CD14-positive monocyte (primary cell): ENCODE measurements at regions not wholly inside any gene's neighbourhood (a gene's known extent, or its start where the extent isn't known, plus 50 kb on each side); places are given as distances from the start of the nearest gene placed in this dataset.

Experiments used
- DNase-seq, 3 donors: peaks; one replicate each; pipeline ENCODE4 v3.0.0-alpha.2; 2011 to 2022
- H2AFZ ChIP-seq: 2 replicates; pipeline ENCODE4 v1.6.0; 2012; ENCODE audit warnings: mild to moderate bottlenecking, low read depth, low read length, inconsistent platforms; ENCODE audit not compliant: insufficient read depth, poor library complexity, severe bottlenecking
- H3K27ac ChIP-seq, 2 donors: 1 replicate in 1 of 2; 2 replicates in 1 of 2; pipeline ENCODE4 v1.5.1; 2012 to 2013; ENCODE audit warnings: low read length in 2 of 2, control low read depth in 1 of 2, inconsistent platforms in 1 of 2, low read depth in 1 of 2, mild to moderate bottlenecking in 1 of 2
- H3K27me3 ChIP-seq, 2 donors: one replicate each; pipeline versions ENCODE4 v1.6.0 to v1.6.1; 2011 to 2013; ENCODE audit warnings: low read length in 2 of 2; ENCODE audit not compliant: control insufficient read depth in 2 of 2, insufficient read depth in 2 of 2
- H3K36me3 ChIP-seq, 2 donors: replicated peaks in 1 of 2; 1 replicate in 1 of 2; 2 replicates in 1 of 2; pipeline versions ENCODE4 v1.5.1 to v1.6.1; 2012 to 2013; ENCODE audit warnings: low read length in 2 of 2, control low read depth in 1 of 2, inconsistent platforms in 1 of 2, mild to moderate bottlenecking in 1 of 2; ENCODE audit not compliant: insufficient read depth in 2 of 2, control insufficient read depth in 1 of 2
- H3K4me1 ChIP-seq, 2 donors: 1 replicate in 1 of 2; 2 replicates in 1 of 2; pipeline versions ENCODE4 v1.5.1 to v1.6.1; 2012 to 2013; ENCODE audit warnings: low read length in 2 of 2, control low read depth in 1 of 2, inconsistent platforms in 1 of 2, mild to moderate bottlenecking in 1 of 2, moderate library complexity in 1 of 2; ENCODE audit not compliant: insufficient read depth in 2 of 2, control insufficient read depth in 1 of 2
- H3K4me2 ChIP-seq: replicated peaks from 2 replicates; pipeline ENCODE3; 2012; ENCODE audit warnings: low read length, moderate library complexity, mild to moderate bottlenecking; ENCODE audit not compliant: poor library complexity, severe bottlenecking; ENCODE audit errors: extremely low read depth
- H3K4me3 ChIP-seq, 3 experiments: fragments of 200-600 bp in 1 of 3; sonication (generic) in 1 of 3; replicated peaks in 1 of 3; 1 replicate in 2 of 3; 2 replicates in 1 of 3; pipeline ENCODE4 v1.5.1; 2011 to 2013; ENCODE audit warnings: low read length in 3 of 3, mild to moderate bottlenecking in 3 of 3, control low read depth in 2 of 3, low read depth in 2 of 3, inconsistent platforms in 1 of 3, moderate library complexity in 1 of 3
- H3K79me2 ChIP-seq: 2 replicates; pipeline ENCODE4 v1.6.0; 2012; ENCODE audit warnings: mild to moderate bottlenecking, control low read depth, inconsistent platforms, low read length, moderate library complexity; ENCODE audit not compliant: insufficient read depth
- H3K9ac ChIP-seq: 2 replicates; pipeline ENCODE4 v1.6.0; 2017; ENCODE audit warnings: low read length, mild to moderate bottlenecking; ENCODE audit not compliant: insufficient read depth, poor library complexity, severe bottlenecking
- H3K9me3 ChIP-seq, 2 donors: replicated peaks in 1 of 2; 1 replicate in 1 of 2; 2 replicates in 1 of 2; pipeline versions ENCODE4 v1.5.1 to v1.6.1; 2012 to 2013; ENCODE audit warnings: low read length in 2 of 2, control low read depth in 1 of 2; ENCODE audit not compliant: control insufficient read depth in 1 of 2, insufficient read depth in 1 of 2
- H4K20me1 ChIP-seq: 2 replicates; pipeline ENCODE4 v1.6.0; 2012; ENCODE audit warnings: mild to moderate bottlenecking, low read length, control low read depth, moderate library complexity; ENCODE audit not compliant: insufficient read depth
- H3K27ac Mint-ChIP-seq, 7 donors: one replicate each; pipeline ENCODE4 v1.8.0; 2020; ENCODE audit warnings: mild to moderate bottlenecking in 7 of 7, mixed read lengths in 7 of 7, moderate library complexity in 6 of 7, inconsistent platforms in 2 of 7
- H3K27me3 Mint-ChIP-seq, 3 donors: one replicate each; pipeline ENCODE4 v1.8.0; 2021 to 2022; ENCODE audit warnings: low read depth in 3 of 3, mild to moderate bottlenecking in 3 of 3, mixed read lengths in 3 of 3, moderate library complexity in 3 of 3, inconsistent platforms in 1 of 3
- H3K36me3 Mint-ChIP-seq, 2 donors: one replicate each; pipeline ENCODE4 v1.8.0; 2020; ENCODE audit warnings: mixed read lengths in 2 of 2, inconsistent platforms in 1 of 2, mild to moderate bottlenecking in 1 of 2
- H3K4me1 Mint-ChIP-seq: one replicate; pipeline ENCODE4 v1.8.0; 2020; ENCODE audit warnings: mild to moderate bottlenecking, mixed read lengths
- H3K4me3 Mint-ChIP-seq, 2 donors: one replicate each; pipeline ENCODE4 v1.8.0; 2020; ENCODE audit warnings: mild to moderate bottlenecking in 2 of 2, mixed read lengths in 2 of 2, moderate library complexity in 1 of 2
- H3K9me3 Mint-ChIP-seq, 7 donors: one replicate each; pipeline ENCODE4 v1.8.0; 2020 to 2022; ENCODE audit warnings: mixed read lengths in 7 of 7, mild to moderate bottlenecking in 6 of 7, moderate library complexity in 6 of 7, inconsistent platforms in 2 of 7
- WGBS: methylation state at CpG from one replicate; pipeline ENCODE4 v1.1.5; 2013; ENCODE audit warnings: missing lambda C conversion rate; ENCODE audit not compliant: insufficient coverage; 5-methylcytosine and 5-hydroxymethylcytosine counted together
- intact Hi-C, 2 donors: fragments of 100-400 bp; cut with micrococcal nuclease; formaldehyde crosslinking; loops; one replicate each; pipeline versions ENCODE4 v1.15.0 to v1.15.1; 2023
- TF ChIP-seq, protein P1 (sequence below): fragments of 200-600 bp; IDR thresholded peaks from one replicate; pipeline ENCODE4 v1.8.0; 2022; ENCODE audit warnings: antibody characterized with exemption, mild to moderate bottlenecking

DNA sequence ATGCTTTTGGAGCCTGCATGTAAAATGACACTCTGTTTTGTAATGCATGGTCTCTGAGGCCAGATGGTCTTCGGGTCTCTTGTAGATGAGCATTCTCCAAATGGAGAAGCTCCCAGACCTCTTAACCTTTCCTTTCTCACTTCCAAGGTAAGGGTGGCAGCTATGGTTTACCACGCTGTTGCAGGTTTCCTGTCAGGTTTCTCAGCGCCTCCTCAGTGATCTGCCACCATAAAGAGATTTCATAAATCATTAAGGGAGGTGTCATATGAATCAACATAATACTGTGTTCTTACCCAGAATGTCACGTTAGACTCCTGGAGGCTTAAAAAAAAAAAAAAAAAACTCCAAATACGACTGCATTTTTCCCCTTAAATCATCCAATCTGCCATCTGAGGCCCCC lies 787.4 kb upstream of the EEF2KMT start:
- intact Hi-C loops = no loop called here
- no peaks in the 10 kb centered on the region for H3K79me2 ChIP-seq
- no peak overlapping the region for H3K4me3 Mint-ChIP-seq
- no peaks in the 10 kb centered on the region for H3K27me3 ChIP-seq
- TF ChIP-seq, protein P1, sequence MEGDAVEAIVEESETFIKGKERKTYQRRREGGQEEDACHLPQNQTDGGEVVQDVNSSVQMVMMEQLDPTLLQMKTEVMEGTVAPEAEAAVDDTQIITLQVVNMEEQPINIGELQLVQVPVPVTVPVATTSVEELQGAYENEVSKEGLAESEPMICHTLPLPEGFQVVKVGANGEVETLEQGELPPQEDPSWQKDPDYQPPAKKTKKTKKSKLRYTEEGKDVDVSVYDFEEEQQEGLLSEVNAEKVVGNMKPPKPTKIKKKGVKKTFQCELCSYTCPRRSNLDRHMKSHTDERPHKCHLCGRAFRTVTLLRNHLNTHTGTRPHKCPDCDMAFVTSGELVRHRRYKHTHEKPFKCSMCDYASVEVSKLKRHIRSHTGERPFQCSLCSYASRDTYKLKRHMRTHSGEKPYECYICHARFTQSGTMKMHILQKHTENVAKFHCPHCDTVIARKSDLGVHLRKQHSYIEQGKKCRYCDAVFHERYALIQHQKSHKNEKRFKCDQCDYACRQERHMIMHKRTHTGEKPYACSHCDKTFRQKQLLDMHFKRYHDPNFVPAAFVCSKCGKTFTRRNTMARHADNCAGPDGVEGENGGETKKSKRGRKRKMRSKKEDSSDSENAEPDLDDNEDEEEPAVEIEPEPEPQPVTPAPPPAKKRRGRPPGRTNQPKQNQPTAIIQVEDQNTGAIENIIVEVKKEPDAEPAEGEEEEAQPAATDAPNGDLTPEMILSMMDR = no peak
- no peak overlapping the region for H3K27ac Mint-ChIP-seq
- no peak overlapping the region for H3K4me3 ChIP-seq
- H3K4me2 ChIP-seq = no peak overlapping the region
- no peak overlapping the region for H3K27ac ChIP-seq
- peaks cover 0 to 13% (median 7%) of the 10 kb centered on the region in 7 donors for H3K9me3 Mint-ChIP-seq
- no peaks in the 10 kb centered on the region for H4K20me1 ChIP-seq
- H3K4me1 ChIP-seq = no peaks in the 10 kb centered on the region
- peaks cover 5 to 7% of the 10 kb centered on the region in 2 donors for H3K9me3 ChIP-seq
- no peaks in the 10 kb centered on the region for H3K36me3 Mint-ChIP-seq
- WGBS = no CpG with 5 or more reads among the region's 5 CpGs
- H3K27me3 Mint-ChIP-seq = peaks cover 0 to 2% (median 0%) of the 10 kb centered on the region in 3 donors
- no peak overlapping the region for H3K9ac ChIP-seq
- H2AFZ ChIP-seq = no peak overlapping the region
- DNase-seq = no peak
- no peaks in the 10 kb centered on the region for H3K36me3 ChIP-seq
- H3K4me1 Mint-ChIP-seq = no peaks in the 10 kb centered on the region

DNA sequence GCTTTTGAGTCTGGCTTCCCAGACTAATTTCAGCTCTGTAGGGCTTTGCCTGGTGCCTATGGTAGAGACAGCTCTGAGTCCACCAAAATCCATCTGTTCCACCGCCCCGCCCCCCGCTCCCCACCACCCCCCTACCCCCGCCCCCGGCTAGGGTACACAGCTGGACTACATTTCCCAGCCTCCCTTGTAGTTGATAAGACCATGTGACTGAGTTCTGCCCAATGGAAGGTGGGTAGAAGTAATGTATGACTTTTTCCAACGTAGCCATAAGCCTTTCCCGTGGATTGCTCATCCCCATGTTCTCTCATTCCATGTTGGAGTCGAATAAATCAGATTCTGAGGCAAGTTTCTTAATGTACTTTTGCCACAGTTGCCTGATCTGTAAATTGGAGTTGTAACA lies 786.7 kb upstream of the EEF2KMT start:
- no peaks in the 10 kb centered on the region for H3K79me2 ChIP-seq
- H3K4me1 ChIP-seq = no peaks in the 10 kb centered on the region
- no peak overlapping the region for H3K4me3 Mint-ChIP-seq
- 72% methylated on average over 2 of the region's 8 CpGs for WGBS
- DNase-seq = no peak
- peaks cover 0 to 13% (median 4%) of the 10 kb centered on the region in 7 donors for H3K9me3 Mint-ChIP-seq
- H3K36me3 Mint-ChIP-seq = no peaks in the 10 kb centered on the region
- peaks cover 4 to 5% of the 10 kb centered on the region in 2 donors for H3K9me3 ChIP-seq
- H3K4me2 ChIP-seq = no peak overlapping the region
- no peaks in the 10 kb centered on the region for H3K4me1 Mint-ChIP-seq
- no peak overlapping the region for H2AFZ ChIP-seq
- H3K36me3 ChIP-seq = no peaks in the 10 kb centered on the region
- intact Hi-C loops = no loop called here
- no peak overlapping the region for H3K27ac Mint-ChIP-seq
- H3K27me3 ChIP-seq = no peaks in the 10 kb centered on the region
- H3K27ac ChIP-seq = no peak overlapping the region
- H3K4me3 ChIP-seq = no peak overlapping the region
- no peaks in the 10 kb centered on the region for H4K20me1 ChIP-seq
- H3K27me3 Mint-ChIP-seq = peaks cover 0 to 2% (median 0%) of the 10 kb centered on the region in 3 donors
- H3K9ac ChIP-seq = no peak overlapping the region
- TF ChIP-seq, protein P1 = no peak
